Heart left ventricle (tissue), 16 donors: ENCODE measurements at regions not wholly inside any gene's neighbourhood (a gene's known extent, or its start where the extent isn't known, plus 50 kb on each side); places are given as distances from the start of the nearest gene placed in this dataset.
"Not testable (repeated sequence)": the region's sequence is repeated elsewhere in the genome, so short reads cannot be mapped to it uniquely, and the experiment has no call there.

Experiments used
- ATAC-seq, 4 donors: fragments of 200-7000 bp; cut with Tn5 transposase; one replicate each; pipeline ENCODE4 v1.9.1; 2020 to 2022; ENCODE audit warnings: moderate library complexity in 4 of 4, mild to moderate bottlenecking in 3 of 4, moderate number of reproducible peaks in 1 of 4
- DNase-seq, 5 donors: peaks; one replicate each; pipeline ENCODE4 v3.0.0-alpha.2; 2020
- H3K27ac ChIP-seq, 12 donors: fragments of 200-600 bp; sonication (generic) in 4 of 12; one replicate each; pipeline versions ENCODE4 v1.5.0 to v1.8.0; 2016 to 2022; ENCODE audit warnings: mild to moderate bottlenecking in 2 of 12
- H3K27me3 ChIP-seq, 9 donors: fragments of 200-600 bp; sonication (generic) in 2 of 9; one replicate each; pipeline versions ENCODE4 v1.5.1 to v1.8.0; 2016 to 2022; ENCODE audit warnings: mild to moderate bottlenecking in 3 of 9
- H3K36me3 ChIP-seq, 9 donors: fragments of 200-600 bp; sonication (generic) in 2 of 9; one replicate each; pipeline versions ENCODE4 v1.5.0 to v1.8.0; 2018 to 2022; ENCODE audit warnings: mild to moderate bottlenecking in 2 of 9
- H3K4me1 ChIP-seq, 12 donors: fragments of 200-600 bp; sonication (generic) in 4 of 12; one replicate each; pipeline versions ENCODE4 v1.5.0 to v1.8.0; 2016 to 2022; ENCODE audit warnings: mild to moderate bottlenecking in 3 of 12
- H3K4me3 ChIP-seq, 12 donors: fragments of 200-600 bp; sonication (generic) in 4 of 12; one replicate each; pipeline versions ENCODE4 v1.5.0 to v1.8.0; 2017 to 2022; ENCODE audit warnings: mild to moderate bottlenecking in 9 of 12, moderate library complexity in 4 of 12
- H3K9me3 ChIP-seq, 12 donors: fragments of 200-600 bp; sonication (generic) in 4 of 12; one replicate each; pipeline versions ENCODE4 v1.5.0 to v1.8.0; 2016 to 2022; ENCODE audit warnings: mild to moderate bottlenecking in 1 of 12
- CTCF ChIP-seq, 12 donors: fragments of 200-600 bp; sonication (generic) in 4 of 12; IDR thresholded peaks; one replicate each; pipeline versions ENCODE4 v1.5.0 to v1.8.0; 2018 to 2022; ENCODE audit warnings: antibody characterized with exemption in 12 of 12, mild to moderate bottlenecking in 5 of 12
- POLR2A ChIP-seq, 2 donors: fragments of 450-650 bp; IDR thresholded peaks; one replicate each; pipeline ENCODE4 v1.6.1; 2017; ENCODE audit warnings: antibody characterized with exemption in 2 of 2, mild to moderate bottlenecking in 2 of 2, moderate library complexity in 2 of 2
- WGBS, 4 donors: extraction: QIAGEN DNeasy Blood & Tissue Kit in 2 of 4; methylation state at CpG; one replicate each; pipeline versions ENCODE4 v1.1.5 to v1.1.7; 2013 to 2018; 5-methylcytosine and 5-hydroxymethylcytosine counted together
- intact Hi-C, 10 donors: fragments of 100-400 bp; cut with DNase I; formaldehyde crosslinking; loops; one replicate each; pipeline versions ENCODE4 v1.11.1 to v1.14.2; 2022
- donor health status: ischemic (EF 13 %, LVEDD 7.1; RV severe dilation, severe dysfunction).
- donor health status: healthy with polysubstance abuse.
- donor health status: DM: no; HTN: yes; CAD: no.
- donor health status: DM: no; HTN: no; CAD: no.
- donor health status: ischemic (EF 25% LVEDD 6.9; RV normal size, moderate dysfunction).
- donor health status: ischemic (EF 25% LVEDD 5.7; RV mildly dilated, moderate dysfunction).
- donor health status: healthy.
- donor health status: DM: yes; HTN: yes; CAD: no.
- donor health status: ischemic (EF 35%, LVEDD 5.7; RV mildly dilated, moderate dysfunction).
- donor health status: nonischemic (EF 11% LVEDD 7.7; RV severe dilation, severe dysfunction).
- donor health status: DM: yes; HTN: yes; CAD: no.
- donor health status: PGD.
- donor health status: ischemic (EF 29% LVEDD 5.4; RV normal size, mild dysfunction).
- donor health status: nonischemic (EF 23%, LVEDD 6.1; RV moderate dilation, normal function).

DNA sequence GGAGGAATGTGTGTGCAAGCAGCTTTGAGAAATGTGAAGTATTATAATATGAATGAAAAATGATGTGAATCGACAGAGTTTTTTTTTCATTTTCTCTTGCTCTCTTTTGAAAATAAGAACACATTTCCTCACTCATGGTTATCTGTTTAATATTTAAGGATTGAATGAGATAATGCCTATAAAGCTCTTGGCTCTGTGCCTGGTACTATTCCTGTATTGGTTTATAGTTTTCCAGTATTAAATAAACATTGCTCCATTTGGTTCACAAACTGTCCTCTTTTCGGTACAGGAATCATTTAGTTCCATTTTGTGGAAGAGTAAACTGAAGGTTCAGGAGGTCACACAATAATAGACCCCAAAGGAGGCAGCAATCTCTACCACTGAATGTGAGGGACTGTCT lies 1185.5 kb upstream of the WWC1 start:
- intact Hi-C loops, result no loop called here
- H3K9me3 ChIP-seq, result peaks cover 0 to 4% (median 0%) of the 10 kb centered on the region in 12 donors
- no peak overlapping the region for H3K27ac ChIP-seq
- no peak for DNase-seq
- H3K36me3 ChIP-seq, result no peaks in the 10 kb centered on the region
- H3K4me1 ChIP-seq, result no peaks in the 10 kb centered on the region
- no peak overlapping the region for H3K4me3 ChIP-seq
- H3K27me3 ChIP-seq, result no peaks in the 10 kb centered on the region
- ATAC-seq, result no peak
- 78 to 86% (median 78%) methylated on average over 2 of the region's 2 CpGs for WGBS, 4 donors
- no peak for TF ChIP-seq POLR2A (IDR thresholded peaks at IDR 0.05)
- TF ChIP-seq CTCF (IDR thresholded peaks at IDR 0.05), result no peak

DNA sequence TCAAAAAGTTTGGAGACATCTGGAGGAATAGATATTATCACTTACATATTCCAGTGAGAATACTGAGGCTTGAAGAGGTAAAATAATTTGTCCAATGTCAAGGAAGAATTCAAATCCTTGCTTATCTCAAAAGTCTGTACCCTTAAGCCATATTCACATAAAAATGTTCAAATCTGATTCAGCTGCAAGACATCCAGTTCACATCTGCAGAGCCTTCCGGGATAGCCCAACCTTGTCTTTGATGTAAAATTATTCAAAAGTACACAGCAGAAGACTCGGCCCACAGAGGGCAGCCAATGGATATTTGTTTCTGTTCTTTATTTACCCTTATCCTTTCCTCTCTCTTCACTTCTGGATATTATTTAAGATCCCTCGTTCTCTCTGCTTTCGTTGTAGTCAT lies 1183.8 kb upstream of the WWC1 start:
- H3K27me3 ChIP-seq, result no peaks in the 10 kb centered on the region
- H3K27ac ChIP-seq, result no peak overlapping the region
- ATAC-seq (no peak), DNase-seq (no peak)
- no peaks in the 10 kb centered on the region for H3K4me1 ChIP-seq
- WGBS, 4 donors, result 81 to 87% (median 84%) methylated on average over 4 of the region's 4 CpGs
- no peak overlapping the region for H3K4me3 ChIP-seq
- H3K9me3 ChIP-seq, result peaks cover 0 to 4% (median 0%) of the 10 kb centered on the region in 12 donors
- no peaks in the 10 kb centered on the region for H3K36me3 ChIP-seq
- intact Hi-C loops, result no loop called here
- TF ChIP-seq POLR2A (IDR thresholded peaks at IDR 0.05), result no peak
- TF ChIP-seq CTCF (IDR thresholded peaks at IDR 0.05), result no peak

- H3K4me1 ChIP-seq, H3K27ac ChIP-seq, DNase-seq, ATAC-seq, H3K27me3 ChIP-seq, intact Hi-C loops, H3K9me3 ChIP-seq, H3K4me3 ChIP-seq, H3K36me3 ChIP-seq: not testable (repeated sequence)
- 84 to 88% (median 88%) methylated on average over 9 of the region's 9 CpGs for WGBS, 4 donors
Observed at GRCh38 chr5:167108266-167108665, 1183.2 kb upstream of the WWC1 start.

- intact Hi-C loops, result no loop called here
Observed at GRCh38 chr5:167112556-167112955, 1178.9 kb upstream of the WWC1 start.

More at GRCh38 chr5:167112556-167112955, 1178.9 kb upstream of the WWC1 start:
- ATAC-seq (no peak), DNase-seq (no peak)
- no peaks in the 10 kb centered on the region for H3K9me3 ChIP-seq
- no peaks in the 10 kb centered on the region for H3K27me3 ChIP-seq
- H3K36me3 ChIP-seq, result no peaks in the 10 kb centered on the region
- no peak for TF ChIP-seq POLR2A (IDR thresholded peaks at IDR 0.05)
- no peak for TF ChIP-seq CTCF (IDR thresholded peaks at IDR 0.05)
- 57 to 66% (median 61%) methylated on average over 2 of the region's 2 CpGs for WGBS, 4 donors
- H3K27ac ChIP-seq, result no peak overlapping the region
- no peaks in the 10 kb centered on the region for H3K4me1 ChIP-seq
- no peak overlapping the region for H3K4me3 ChIP-seq
